H1 (cell line): ENCODE measurements at regions not wholly inside any gene's neighbourhood (a gene's known extent, or its start where the extent isn't known, plus 50 kb on each side); places are given as distances from the start of the nearest gene placed in this dataset.

Experiments used
- CTCF ChIA-PET: fragments of 300-600 bp; sonication (Branson Sonifier 250); formaldehyde crosslinking; loops from one replicate; lab custom pipeline; 2021; ENCODE audit not compliant: partially characterized antibody; lab: Charles Lee
- POLR2A ChIA-PET: fragments of 300-600 bp; sonication (Branson Sonifier 250); formaldehyde crosslinking; loops from one replicate; lab custom pipeline; 2021; ENCODE audit warnings: inconsistent platforms; ENCODE audit not compliant: partially characterized antibody; lab: Charles Lee
- DNase-seq, 2 experiments: peaks; one replicate each; pipeline versions ENCODE4 v3.0.0 to v3.0.0-alpha.2; 2010 to 2022; ENCODE audit warnings: low spot score in 2 of 2, low read depth in 1 of 2, mixed read lengths in 1 of 2
- FAIRE-seq: peaks from 2 replicates; lab custom pipeline; 2011; peaks lifted over from hg19 to GRCh38; lab: Jason Lieb, UNC
- H2AFZ ChIP-seq: 2 replicates; pipeline ENCODE4 v1.8.1; 2012; ENCODE audit warnings: low read length, inconsistent platforms
- H2AK5ac ChIP-seq: 2 replicates; pipeline ENCODE4 v1.6.1; 2013; ENCODE audit warnings: low read depth, low read length
- H2BK120ac ChIP-seq: replicated peaks from 2 replicates; pipeline ENCODE3; 2013; ENCODE audit warnings: low read depth, low read length, inconsistent platforms
- H2BK12ac ChIP-seq: 2 replicates; pipeline ENCODE4 v1.6.1; 2013; ENCODE audit warnings: low read depth, low read length
- H2BK15ac ChIP-seq: 2 replicates; pipeline ENCODE4 v1.6.1; 2013; ENCODE audit warnings: low read length
- H2BK20ac ChIP-seq: 2 replicates; pipeline ENCODE4 v1.6.1; 2013; ENCODE audit warnings: low read length
- H2BK5ac ChIP-seq: 2 replicates; pipeline ENCODE4 v1.6.1; 2013; ENCODE audit warnings: low read depth, low read length
- H3K14ac ChIP-seq: 2 replicates; pipeline ENCODE4 v1.6.1; 2013; ENCODE audit warnings: inconsistent platforms; ENCODE audit not compliant: insufficient read length
- H3K18ac ChIP-seq: 2 replicates; pipeline ENCODE4 v1.6.1; 2013; ENCODE audit warnings: low read length; ENCODE audit errors: extremely low read depth
- H3K23ac ChIP-seq: 2 replicates; pipeline ENCODE4 v1.6.1; 2013; ENCODE audit warnings: inconsistent platforms; ENCODE audit not compliant: insufficient read length
- H3K23me2 ChIP-seq: 2 replicates; pipeline ENCODE4 v1.6.1; 2013; ENCODE audit warnings: low read depth, low read length
- H3K27ac ChIP-seq: 2 replicates; pipeline ENCODE4 v1.6.1; 2011; ENCODE audit warnings: low read depth, low read length, inconsistent platforms
- H3K27me3 ChIP-seq, 4 experiments: replicated peaks in 1 of 4; 1 replicate in 1 of 4; 2 replicates in 3 of 4; pipeline versions ENCODE4 v1.6.1 to v1.8.1; 2011 to 2013; ENCODE audit warnings: low read length in 3 of 4, mild to moderate bottlenecking in 3 of 4, inconsistent platforms in 2 of 4, mixed read lengths in 2 of 4, moderate library complexity in 1 of 4; ENCODE audit not compliant: control insufficient read depth in 3 of 4, insufficient read depth in 3 of 4; ENCODE audit errors: extremely low read depth in 1 of 4
- H3K36me3 ChIP-seq, 4 experiments: 2 replicates each; pipeline versions ENCODE4 v1.6.1 to v1.8.1; 2011 to 2013; ENCODE audit warnings: mild to moderate bottlenecking in 4 of 4, low read length in 3 of 4, moderate library complexity in 2 of 4, control low read depth in 1 of 4, inconsistent platforms in 1 of 4; ENCODE audit not compliant: insufficient read depth in 4 of 4, control insufficient read depth in 2 of 4
- H3K4ac ChIP-seq: replicated peaks from 2 replicates; pipeline ENCODE3; 2013; ENCODE audit warnings: low read length, low read depth, mixed read lengths, inconsistent platforms; ENCODE audit not compliant: insufficient read length
- H3K4me1 ChIP-seq, 4 experiments: replicated peaks in 1 of 4; 1 replicate in 1 of 4; 2 replicates in 3 of 4; pipeline versions ENCODE4 v1.6.1 to v1.8.1; 2011 to 2013; ENCODE audit warnings: low read length in 3 of 4, inconsistent platforms in 2 of 4, mixed read lengths in 1 of 4; ENCODE audit not compliant: insufficient read depth in 4 of 4, control insufficient read depth in 3 of 4
- H3K4me2 ChIP-seq, 2 experiments: 2 replicates each; pipeline versions ENCODE4 v1.6.1 to v1.8.1; 2011 to 2013; ENCODE audit warnings: low read depth in 2 of 2, low read length in 2 of 2, control low read depth in 1 of 2, inconsistent platforms in 1 of 2, mild to moderate bottlenecking in 1 of 2; ENCODE audit not compliant: insufficient read depth in 1 of 2
- H3K4me3 ChIP-seq, 4 experiments: fragments of 200-600, 300-600 bp in 1 of 4; sonication (generic), shearing (Covaris generic), sonication (Bioruptor Twin) in 1 of 4; 2 replicates each; pipeline versions ENCODE4 v1.5.1 to v1.8.1; 2011 to 2016; ENCODE audit warnings: low read length in 4 of 4, low read depth in 3 of 4, control low read depth in 2 of 4, inconsistent platforms in 2 of 4, mild to moderate bottlenecking in 2 of 4, mixed read lengths in 1 of 4, moderate library complexity in 1 of 4; ENCODE audit not compliant: insufficient read depth in 2 of 4; ENCODE audit errors: extremely low read depth in 1 of 4
- H3K56ac ChIP-seq: replicated peaks from 2 replicates; pipeline ENCODE3; 2013; ENCODE audit warnings: low read depth, mild to moderate bottlenecking, mixed read lengths, low read length, inconsistent platforms; ENCODE audit not compliant: insufficient read length
- H3K79me1 ChIP-seq: 2 replicates; pipeline ENCODE4 v1.6.1; 2013; ENCODE audit warnings: low read depth, low read length, control low read depth
- H3K79me2 ChIP-seq, 2 experiments: 2 replicates each; pipeline versions ENCODE4 v1.6.1 to v1.8.1; 2012 to 2013; ENCODE audit warnings: low read length in 2 of 2, mild to moderate bottlenecking in 2 of 2, inconsistent platforms in 1 of 2; ENCODE audit not compliant: insufficient read depth in 2 of 2, control insufficient read depth in 1 of 2
- H3K9ac ChIP-seq, 4 experiments: replicated peaks in 1 of 4; 1 replicate in 1 of 4; 2 replicates in 3 of 4; pipeline versions ENCODE4 v1.6.1 to v1.8.1; 2011 to 2013; ENCODE audit warnings: low read depth in 3 of 4, low read length in 3 of 4, control low read depth in 2 of 4, mild to moderate bottlenecking in 2 of 4, moderate library complexity in 2 of 4, inconsistent platforms in 1 of 4; ENCODE audit errors: extremely low read depth in 1 of 4
- H3K9me3 ChIP-seq, 2 experiments: 2 replicates each; pipeline versions ENCODE4 v1.6.1 to v1.8.1; 2012 to 2013; ENCODE audit warnings: mild to moderate bottlenecking in 2 of 2, moderate library complexity in 2 of 2, control low read depth in 1 of 2, inconsistent platforms in 1 of 2, low read depth in 1 of 2, low read length in 1 of 2, mixed read lengths in 1 of 2; ENCODE audit not compliant: insufficient read depth in 2 of 2
- H4K20me1 ChIP-seq, 2 experiments: replicated peaks in 1 of 2; 2 replicates each; pipeline versions ENCODE3 to v1.8.1; 2011 to 2013; ENCODE audit warnings: inconsistent platforms in 2 of 2, low read length in 2 of 2, mild to moderate bottlenecking in 1 of 2; ENCODE audit not compliant: insufficient read depth in 2 of 2, control insufficient read depth in 1 of 2
- H4K5ac ChIP-seq: 2 replicates; pipeline ENCODE4 v1.6.1; 2013; ENCODE audit warnings: low read length, low read depth, mixed read lengths, inconsistent platforms; ENCODE audit not compliant: insufficient read length
- H4K8ac ChIP-seq: 2 replicates; pipeline ENCODE4 v1.8.0; 2013; ENCODE audit warnings: mild to moderate bottlenecking, moderate library complexity, low read length, inconsistent platforms; ENCODE audit not compliant: insufficient read depth; ENCODE audit errors: extremely low read depth
- H4K91ac ChIP-seq: replicated peaks from 2 replicates; pipeline ENCODE3; 2013; ENCODE audit warnings: low read length, mixed read lengths, inconsistent platforms; ENCODE audit not compliant: insufficient read length
- CHD1 ChIP-seq: IDR thresholded peaks from 2 replicates; pipeline ENCODE4 v1.6.1; 2012; ENCODE audit warnings: low read depth, low read length, improper control_type of control experiment
- EGR1 ChIP-seq: IDR thresholded peaks from 2 replicates; pipeline ENCODE4 v1.6.1; 2011; ENCODE audit warnings: low read depth, low read length, borderline replicate concordance
- EP300 ChIP-seq, 2 experiments: IDR thresholded peaks; 1 replicate in 1 of 2; 2 replicates in 1 of 2; pipeline ENCODE4 v1.6.1; 2011 to 2012; ENCODE audit warnings: low read depth in 2 of 2, low read length in 2 of 2, mild to moderate bottlenecking in 2 of 2, borderline replicate concordance in 1 of 2, inconsistent platforms in 1 of 2, moderate library complexity in 1 of 2
- HDAC2 ChIP-seq, 2 experiments: fragments of 300-600 bp in 1 of 2; sonication (generic) in 1 of 2; IDR thresholded peaks; 2 replicates each; pipeline ENCODE4 v1.6.1; 2011 to 2012; ENCODE audit warnings: low read depth in 2 of 2, low read length in 2 of 2, mild to moderate bottlenecking in 2 of 2, moderate library complexity in 2 of 2, borderline replicate concordance in 1 of 2, inconsistent platforms in 1 of 2
- JUND ChIP-seq: IDR thresholded peaks from 2 replicates; pipeline ENCODE4 v1.6.1; 2011; ENCODE audit warnings: mild to moderate bottlenecking, improper control_type of control experiment, low read length
- NANOG ChIP-seq: IDR thresholded peaks from 2 replicates; pipeline ENCODE4 v1.6.1; 2011; ENCODE audit warnings: low read length, low read depth, mild to moderate bottlenecking, inconsistent platforms; ENCODE audit not compliant: insufficient read depth, poor library complexity, severe bottlenecking
- PHF8 ChIP-seq: fragments of 200-600 bp; sonication (generic); conservative IDR thresholded peaks from 2 replicates; pipeline ENCODE4 v1.7.1; 2012; ENCODE audit warnings: low read depth, mild to moderate bottlenecking, inconsistent platforms, low read length, moderate library complexity
- SIN3A ChIP-seq, 2 experiments: IDR thresholded peaks in 1 of 2; conservative IDR thresholded peaks in 1 of 2; 2 replicates each; pipeline ENCODE4 v1.6.1; 2011 to 2012; ENCODE audit warnings: low read length in 2 of 2, improper control_type of control experiment in 1 of 2, low read depth in 1 of 2, mild to moderate bottlenecking in 1 of 2
- SP4 ChIP-seq: IDR thresholded peaks from 2 replicates; pipeline ENCODE4 v1.6.1; 2012; ENCODE audit warnings: low read length, inconsistent platforms
- SRF ChIP-seq: IDR thresholded peaks from 2 replicates; pipeline ENCODE4 v1.6.1; 2011; ENCODE audit warnings: mild to moderate bottlenecking, low read depth, low read length, moderate library complexity
- TAF1 ChIP-seq: IDR thresholded peaks from 2 replicates; pipeline ENCODE4 v1.6.1; 2011; ENCODE audit warnings: mild to moderate bottlenecking, low read depth, low read length
- WGBS, 2 experiments: shearing (Covaris generic) in 1 of 2; methylation state at CpG; one replicate each; pipeline versions ENCODE4 v1.1.6 to v1.1.7; 2013 to 2015; ENCODE audit warnings: low lambda C conversion rate in 2 of 2, mixed read lengths in 2 of 2, inconsistent platforms in 1 of 2, low coverage in 1 of 2, missing lambda C conversion rate in 1 of 2; ENCODE audit not compliant: insufficient replicate concordance in 2 of 2, insufficient coverage in 1 of 2, insufficient read length in 1 of 2; ENCODE audit errors: extremely low coverage in 1 of 2, missing lambda C conversion rate in 1 of 2; 5-methylcytosine and 5-hydroxymethylcytosine counted together

DNA sequence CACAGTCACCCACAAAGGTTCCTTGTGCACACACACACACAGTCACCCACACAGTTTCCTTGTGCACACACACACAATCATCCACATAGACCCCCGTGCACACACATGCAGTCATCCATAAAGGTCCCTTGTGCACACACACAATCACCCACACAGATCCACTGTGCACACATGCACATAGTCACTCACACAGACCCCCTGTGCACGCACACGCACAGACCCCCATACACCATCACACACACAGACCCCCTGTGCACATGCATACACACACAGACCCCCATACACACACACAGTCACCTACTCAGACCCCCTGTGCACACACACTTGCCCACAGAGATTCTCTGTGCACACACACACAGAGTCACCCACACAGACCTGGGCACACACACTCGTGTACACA lies 107.1 kb downstream of the HSPH1 start:
- Histone ChIP-seq H2BK5ac (no peak overlapping the region), H3K4me1 (no peaks in the 10 kb centered on the region), H3K4me3 (no peak overlapping the region), H3K18ac (no peak overlapping the region), H4K8ac (no peak overlapping the region), H3K4ac (no peak overlapping the region), H3K79me2 (no peaks in the 10 kb centered on the region), H2BK12ac (no peak overlapping the region), H3K4me2 (no peak overlapping the region), H3K36me3 (no peaks in the 10 kb centered on the region), H3K79me1 (no peaks in the 10 kb centered on the region), H2AFZ (no peak overlapping the region), H2AK5ac (no peak overlapping the region), H3K27ac (no peak overlapping the region), H2BK120ac (no peak overlapping the region), H3K27me3 (no peaks in the 10 kb centered on the region; a peak in 1 of 7 replicates), H3K9me3 (no peaks in the 10 kb centered on the region), H2BK20ac (no peak overlapping the region), H3K9ac (no peak overlapping the region), H3K14ac (no peak overlapping the region), H3K56ac (no peak overlapping the region), H4K5ac (no peak overlapping the region), H4K20me1 (no peaks in the 10 kb centered on the region), H3K23ac (no peak overlapping the region), H3K23me2 (peaks cover 2% of the 10 kb centered on the region; the same call in 1 of the 2 replicates), H2BK15ac (no peak overlapping the region), H4K91ac (no peak overlapping the region)
- ChIA-PET CTCF (no interaction called here), POLR2A (no interaction called here)
- 90% methylated on average over 4 of the region's 4 CpGs; no CpG with 5 or more reads in 1 of the 2 experiments for WGBS, 2 experiments
- no peak for TF ChIP-seq HDAC2 (IDR thresholded peaks at IDR 0.05; ENCODE audit: borderline replicate concordance in 1 of 2, low read depth in 2 of 2, low read length in 2 of 2)
- TF ChIP-seq NANOG = no peak
- no peak for TF ChIP-seq EP300 (IDR thresholded peaks at IDR 0.05; ENCODE audit: borderline replicate concordance in 1 of 2, low read depth in 2 of 2, low read length in 2 of 2)
- TF ChIP-seq SP4 = no peak
- TF ChIP-seq SIN3A (conservative IDR thresholded peaks at IDR 0.05 in 1 of 2, IDR thresholded peaks at IDR 0.05 in 1 of 2; ENCODE audit: low read depth in 1 of 2, low read length in 2 of 2) = no peak
- TF ChIP-seq CHD1 = no peak
- TF ChIP-seq TAF1 = no peak
- no peak for TF ChIP-seq PHF8
- TF ChIP-seq SRF = no peak
- TF ChIP-seq EGR1 = no peak
- TF ChIP-seq JUND = no peak
- FAIRE-seq = no peak
- no peak for DNase-seq
